H9 (cell line): ENCODE measurements at regions not wholly inside any gene's neighbourhood (a gene's known extent, or its start where the extent isn't known, plus 50 kb on each side); places are given as distances from the start of the nearest gene placed in this dataset.
A peak's percentile ranks its signal among the peaks of the same experiment; 100 is the strongest.

Source experiments
- DNase-seq: peaks from one replicate; pipeline ENCODE4 v3.0.0-alpha.2; 2017
- H2AFZ ChIP-seq: one replicate; pipeline ENCODE4 v1.6.1; 2013; ENCODE audit warnings: mild to moderate bottlenecking, low read length, control low read depth, moderate library complexity
- H2AK5ac ChIP-seq: 2 replicates; pipeline ENCODE4 v1.6.1; 2013; ENCODE audit warnings: low read length, control low read depth, mixed read lengths; ENCODE audit not compliant: insufficient read length
- H2BK120ac ChIP-seq: one replicate; pipeline ENCODE4 v1.6.1; 2013; ENCODE audit warnings: low read depth, mild to moderate bottlenecking, low read length, control low read depth, inconsistent platforms; ENCODE audit not compliant: poor library complexity, severe bottlenecking
- H2BK12ac ChIP-seq: 2 replicates; pipeline ENCODE4 v1.6.1; 2013; ENCODE audit warnings: low read length, control low read depth, mixed read lengths, low read depth; ENCODE audit not compliant: insufficient read length
- H2BK15ac ChIP-seq: 2 replicates; pipeline ENCODE4 v1.6.1; 2013; ENCODE audit warnings: low read depth, low read length, control low read depth
- H2BK20ac ChIP-seq: one replicate; pipeline ENCODE4 v1.6.1; 2013; ENCODE audit warnings: low read depth, mild to moderate bottlenecking, low read length, control low read depth, inconsistent platforms; ENCODE audit not compliant: poor library complexity, severe bottlenecking
- H2BK5ac ChIP-seq: 2 replicates; pipeline ENCODE4 v1.6.1; 2013; ENCODE audit warnings: low read length, control low read depth, mixed read lengths; ENCODE audit not compliant: insufficient read length
- H3K14ac ChIP-seq: 2 replicates; pipeline ENCODE4 v1.6.1; 2013; ENCODE audit warnings: low read length, control low read depth; ENCODE audit not compliant: insufficient read depth
- H3K18ac ChIP-seq: 2 replicates; pipeline ENCODE4 v1.6.1; 2013; ENCODE audit warnings: low read depth, mild to moderate bottlenecking, mixed read lengths, low read length, control low read depth; ENCODE audit not compliant: insufficient read length
- H3K23ac ChIP-seq: 2 replicates; pipeline ENCODE4 v1.6.1; 2013; ENCODE audit warnings: low read length, control low read depth, mixed read lengths, low read depth; ENCODE audit not compliant: insufficient read length
- H3K23me2 ChIP-seq: 2 replicates; pipeline ENCODE4 v1.6.1; 2013; ENCODE audit warnings: low read depth, mild to moderate bottlenecking, mixed read lengths, low read length, control low read depth; ENCODE audit not compliant: insufficient read length, poor library complexity, severe bottlenecking
- H3K27ac ChIP-seq: 2 replicates; pipeline ENCODE4 v1.5.1; 2013; ENCODE audit warnings: low read length, control low read depth, mixed read lengths, low read depth; ENCODE audit not compliant: insufficient read length
- H3K27me3 ChIP-seq: 2 replicates; pipeline ENCODE4 v1.6.1; 2013; ENCODE audit warnings: low read length, control low read depth, inconsistent platforms; ENCODE audit not compliant: insufficient read depth
- H3K4ac ChIP-seq: 2 replicates; pipeline ENCODE4 v1.6.1; 2013; ENCODE audit warnings: low read depth, mild to moderate bottlenecking, control low read depth, inconsistent platforms, low read length, moderate library complexity
- H3K4me1 ChIP-seq: 2 replicates; pipeline ENCODE4 v1.6.1; 2013; ENCODE audit warnings: low read length, control low read depth, inconsistent platforms; ENCODE audit not compliant: insufficient read depth
- H3K4me2 ChIP-seq: 2 replicates; pipeline ENCODE4 v1.6.1; 2013; ENCODE audit warnings: low read length, control low read depth, mixed read lengths; ENCODE audit not compliant: insufficient read length, insufficient read depth
- H3K56ac ChIP-seq: 2 replicates; pipeline ENCODE4 v1.6.1; 2013; ENCODE audit warnings: low read depth, mild to moderate bottlenecking, mixed read lengths, low read length, control low read depth; ENCODE audit not compliant: insufficient read length
- H3K79me1 ChIP-seq: 2 replicates; pipeline ENCODE4 v1.6.1; 2013; ENCODE audit warnings: low read depth, mild to moderate bottlenecking, moderate library complexity, low read length, control low read depth, inconsistent platforms; ENCODE audit not compliant: insufficient read depth, poor library complexity, severe bottlenecking
- H3K79me2 ChIP-seq: 2 replicates; pipeline ENCODE4 v1.6.1; 2013; ENCODE audit warnings: low read length, control low read depth, inconsistent platforms; ENCODE audit not compliant: insufficient read depth
- H3K9ac ChIP-seq: 2 replicates; pipeline ENCODE4 v1.6.1; 2013; ENCODE audit warnings: low read length, control low read depth, mixed read lengths; ENCODE audit not compliant: insufficient read length; ENCODE audit errors: extremely low read depth
- H3K9me3 ChIP-seq: one replicate; pipeline ENCODE4 v1.6.1; 2013; ENCODE audit warnings: low read depth, low read length, inconsistent platforms; ENCODE audit not compliant: control insufficient read depth
- H3T11ph ChIP-seq: one replicate; pipeline ENCODE4 v1.6.1; 2013; ENCODE audit warnings: mild to moderate bottlenecking, low read length, control low read depth, inconsistent platforms
- H4K20me1 ChIP-seq: one replicate; pipeline ENCODE4 v1.6.1; 2013; ENCODE audit not compliant: control insufficient read depth, insufficient read length, insufficient read depth
- H4K5ac ChIP-seq: 2 replicates; pipeline ENCODE4 v1.6.1; 2013; ENCODE audit warnings: low read depth, mild to moderate bottlenecking, mixed read lengths, low read length, control low read depth; ENCODE audit not compliant: insufficient read length
- H4K8ac ChIP-seq: replicated peaks from 2 replicates; pipeline ENCODE4 v1.6.1; 2013; ENCODE audit warnings: low read length, control low read depth, mixed read lengths, low read depth; ENCODE audit not compliant: insufficient read length
- H4K91ac ChIP-seq: 2 replicates; pipeline ENCODE4 v1.6.1; 2013; ENCODE audit warnings: low read depth, mild to moderate bottlenecking, moderate library complexity, mixed read lengths, low read length, control low read depth; ENCODE audit not compliant: insufficient read length
- H3K27ac Mint-ChIP-seq, 3 experiments: 2 replicates in 2 of 3; 3 replicates in 1 of 3; pipeline ENCODE4 v1.8.0; 2020 to 2021; ENCODE audit warnings: mixed read lengths in 3 of 3, mild to moderate bottlenecking in 1 of 3, moderate library complexity in 1 of 3
- H3K27me3 Mint-ChIP-seq: 2 replicates; pipeline ENCODE4 v1.8.0; 2021; ENCODE audit warnings: low read depth, mild to moderate bottlenecking, moderate library complexity, mixed read lengths
- H3K36me3 Mint-ChIP-seq, 3 experiments: 2 replicates in 2 of 3; 3 replicates in 1 of 3; pipeline ENCODE4 v1.8.0; 2020 to 2021; ENCODE audit warnings: low read depth in 3 of 3, mixed read lengths in 3 of 3; ENCODE audit not compliant: insufficient read depth in 1 of 3
- H3K4me1 Mint-ChIP-seq, 2 experiments: 2 replicates each; pipeline ENCODE4 v1.8.0; 2020; ENCODE audit warnings: mixed read lengths in 2 of 2
- H3K4me3 Mint-ChIP-seq, 2 experiments: 2 replicates in 1 of 2; 3 replicates in 1 of 2; pipeline ENCODE4 v1.8.0; 2020 to 2021; ENCODE audit warnings: mild to moderate bottlenecking in 2 of 2, mixed read lengths in 2 of 2, moderate library complexity in 1 of 2
- H3K9me3 Mint-ChIP-seq, 2 experiments: 2 replicates in 1 of 2; 3 replicates in 1 of 2; pipeline ENCODE4 v1.8.0; 2020; ENCODE audit warnings: mild to moderate bottlenecking in 2 of 2, mixed read lengths in 2 of 2, moderate library complexity in 1 of 2
- WGBS: extraction: QIAGEN DNeasy Blood & Tissue Kit; methylation state at CpG from one replicate; pipeline ENCODE4 v1.1.7; 2013; ENCODE audit warnings: missing lambda C conversion rate, low lambda C conversion rate, mixed read lengths; ENCODE audit not compliant: insufficient read length; ENCODE audit errors: extremely low coverage; 5-methylcytosine and 5-hydroxymethylcytosine counted together
- TF ChIP-seq, protein P1 (sequence below): fragments of 200-600 bp; sonication (generic); conservative IDR thresholded peaks from 3 replicates; pipeline ENCODE4 v1.8.0; 2021; ENCODE audit warnings: antibody characterized with exemption, mild to moderate bottlenecking

DNA sequence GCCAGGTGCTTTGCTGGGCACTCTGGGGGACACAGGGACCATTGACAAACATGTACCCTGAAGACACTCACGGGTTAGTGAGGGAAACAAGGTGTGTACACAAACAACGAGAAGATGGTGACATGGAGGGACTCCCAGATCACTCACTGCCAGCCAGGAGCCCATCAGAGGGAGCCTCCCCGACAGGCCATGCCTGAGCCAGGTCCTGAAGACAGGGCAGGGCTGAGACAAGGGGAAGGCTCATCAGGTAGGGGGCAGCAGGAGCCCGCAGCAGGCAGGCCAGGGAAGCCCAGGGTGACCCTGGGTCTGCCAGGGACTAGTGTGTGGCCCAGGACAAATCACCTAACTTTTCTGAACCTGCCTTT lies 127.9 kb downstream of the BUD13 start:
- H3K27ac ChIP-seq: no peak overlapping the region
- no peak overlapping the region for H4K91ac ChIP-seq
- no peak overlapping the region for H2BK120ac ChIP-seq
- no peak overlapping the region for H3T11ph ChIP-seq
- H3K18ac ChIP-seq: no peak overlapping the region
- H3K9me3 Mint-ChIP-seq: no peaks in the 10 kb centered on the region; a peak in 1 of 5 replicates
- no peaks in the 10 kb centered on the region for H3K79me2 ChIP-seq
- H4K8ac ChIP-seq: no peak overlapping the region
- H3K23ac ChIP-seq: no peak overlapping the region
- H3K14ac ChIP-seq: no peak overlapping the region; the same call in 1 of the 2 replicates
- H3K4me2 ChIP-seq: no peak overlapping the region
- H3K4me1 ChIP-seq: no peaks in the 10 kb centered on the region
- H3K27me3 Mint-ChIP-seq: peaks cover 18% of the 10 kb centered on the region
- peaks cover 0 to 10% of the 10 kb centered on the region in 2 experiments; a peak in 2 of 4 replicates for H3K4me1 Mint-ChIP-seq
- no peaks in the 10 kb centered on the region for H3K79me1 ChIP-seq
- no peaks in the 10 kb centered on the region for H3K9me3 ChIP-seq
- no peaks in the 10 kb centered on the region for H3K27me3 ChIP-seq
- TF ChIP-seq, protein P1, sequence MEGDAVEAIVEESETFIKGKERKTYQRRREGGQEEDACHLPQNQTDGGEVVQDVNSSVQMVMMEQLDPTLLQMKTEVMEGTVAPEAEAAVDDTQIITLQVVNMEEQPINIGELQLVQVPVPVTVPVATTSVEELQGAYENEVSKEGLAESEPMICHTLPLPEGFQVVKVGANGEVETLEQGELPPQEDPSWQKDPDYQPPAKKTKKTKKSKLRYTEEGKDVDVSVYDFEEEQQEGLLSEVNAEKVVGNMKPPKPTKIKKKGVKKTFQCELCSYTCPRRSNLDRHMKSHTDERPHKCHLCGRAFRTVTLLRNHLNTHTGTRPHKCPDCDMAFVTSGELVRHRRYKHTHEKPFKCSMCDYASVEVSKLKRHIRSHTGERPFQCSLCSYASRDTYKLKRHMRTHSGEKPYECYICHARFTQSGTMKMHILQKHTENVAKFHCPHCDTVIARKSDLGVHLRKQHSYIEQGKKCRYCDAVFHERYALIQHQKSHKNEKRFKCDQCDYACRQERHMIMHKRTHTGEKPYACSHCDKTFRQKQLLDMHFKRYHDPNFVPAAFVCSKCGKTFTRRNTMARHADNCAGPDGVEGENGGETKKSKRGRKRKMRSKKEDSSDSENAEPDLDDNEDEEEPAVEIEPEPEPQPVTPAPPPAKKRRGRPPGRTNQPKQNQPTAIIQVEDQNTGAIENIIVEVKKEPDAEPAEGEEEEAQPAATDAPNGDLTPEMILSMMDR: peak; percentile 56
- no peak overlapping the region for H3K4me3 Mint-ChIP-seq
- H4K5ac ChIP-seq: no peak overlapping the region
- DNase-seq: peak; percentile 72
- H2BK5ac ChIP-seq: no peak overlapping the region
- H3K4ac ChIP-seq: no peak overlapping the region
- H2AK5ac ChIP-seq: no peak overlapping the region
- H3K56ac ChIP-seq: no peak overlapping the region
- no peaks in the 10 kb centered on the region for H3K36me3 Mint-ChIP-seq
- H2BK15ac ChIP-seq: no peak overlapping the region
- H2BK12ac ChIP-seq: no peak overlapping the region
- no CpG with 5 or more reads among the region's 4 CpGs for WGBS
- no peaks in the 10 kb centered on the region for H3K23me2 ChIP-seq
- no peak overlapping the region for H3K9ac ChIP-seq
- H4K20me1 ChIP-seq: no peaks in the 10 kb centered on the region
- no peak overlapping the region for H2AFZ ChIP-seq
- no peak overlapping the region for H2BK20ac ChIP-seq
- H3K27ac Mint-ChIP-seq: no peak overlapping the region
